ENCODE measurements at regions not wholly inside any gene's neighbourhood (a gene's known extent, or its start where the extent isn't known, plus 50 kb on each side); places are given as distances from the start of the nearest gene placed in this dataset.

DNA sequence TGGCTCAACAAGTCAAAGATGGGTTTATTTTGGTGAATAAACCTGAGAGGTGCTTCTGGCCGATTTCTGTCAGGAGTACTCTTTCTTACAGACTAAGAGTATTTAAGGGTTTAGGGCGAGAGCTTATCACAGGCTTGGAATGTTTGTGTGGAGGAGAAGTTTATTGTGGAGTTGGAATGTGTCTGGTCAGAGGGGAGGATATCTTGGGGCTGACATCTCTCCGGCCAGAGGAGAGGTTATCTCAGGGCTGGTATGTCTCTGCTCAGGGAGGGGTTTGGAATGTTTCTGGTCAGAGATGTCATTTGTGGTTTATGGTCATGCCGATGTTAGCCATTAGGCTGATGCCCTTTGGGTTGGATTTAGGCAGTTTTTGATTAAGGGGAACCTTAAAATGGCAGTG lies 236.4 kb upstream of the EEF2KMT start:
- WGBS, 2 donors (ENCODE audit: low coverage in 1 of 2) = 44 to 52% methylated on average over 3 to 4 of the region's 4 CpGs
- DNase-seq = no peak
- Histone ChIP-seq H3K36me3 (no peaks in the 10 kb centered on the region), H3K27ac (no peak overlapping the region), H3K9me3 (no peaks in the 10 kb centered on the region), H3K27me3 (no peaks in the 10 kb centered on the region), H3K4me3 (no peak overlapping the region), H3K4me1 (no peaks in the 10 kb centered on the region)
- in situ Hi-C loops (cut with MboI; ENCODE audit: low pct_ligation_motif_present in 1 of 4, low pct_unique_long_range_greater_than_20kb in 1 of 4, low sequenced_read_pairs in 3 of 4) (no loop called here), intact Hi-C loops (cut with DNase I; ENCODE audit: low total_unique reads) (no loop called here)
- TF ChIP-seq, protein P1, sequence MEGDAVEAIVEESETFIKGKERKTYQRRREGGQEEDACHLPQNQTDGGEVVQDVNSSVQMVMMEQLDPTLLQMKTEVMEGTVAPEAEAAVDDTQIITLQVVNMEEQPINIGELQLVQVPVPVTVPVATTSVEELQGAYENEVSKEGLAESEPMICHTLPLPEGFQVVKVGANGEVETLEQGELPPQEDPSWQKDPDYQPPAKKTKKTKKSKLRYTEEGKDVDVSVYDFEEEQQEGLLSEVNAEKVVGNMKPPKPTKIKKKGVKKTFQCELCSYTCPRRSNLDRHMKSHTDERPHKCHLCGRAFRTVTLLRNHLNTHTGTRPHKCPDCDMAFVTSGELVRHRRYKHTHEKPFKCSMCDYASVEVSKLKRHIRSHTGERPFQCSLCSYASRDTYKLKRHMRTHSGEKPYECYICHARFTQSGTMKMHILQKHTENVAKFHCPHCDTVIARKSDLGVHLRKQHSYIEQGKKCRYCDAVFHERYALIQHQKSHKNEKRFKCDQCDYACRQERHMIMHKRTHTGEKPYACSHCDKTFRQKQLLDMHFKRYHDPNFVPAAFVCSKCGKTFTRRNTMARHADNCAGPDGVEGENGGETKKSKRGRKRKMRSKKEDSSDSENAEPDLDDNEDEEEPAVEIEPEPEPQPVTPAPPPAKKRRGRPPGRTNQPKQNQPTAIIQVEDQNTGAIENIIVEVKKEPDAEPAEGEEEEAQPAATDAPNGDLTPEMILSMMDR (IDR thresholded peaks at IDR 0.05) = no peak
- TF ChIP-seq POLR2AphosphoS5 (IDR thresholded peaks at IDR 0.05) = no peak
- no peak for TF ChIP-seq EP300 (IDR thresholded peaks at IDR 0.05; ENCODE audit: low read depth)
- TF ChIP-seq POLR2A (IDR thresholded peaks at IDR 0.05) = no peak

DNA sequence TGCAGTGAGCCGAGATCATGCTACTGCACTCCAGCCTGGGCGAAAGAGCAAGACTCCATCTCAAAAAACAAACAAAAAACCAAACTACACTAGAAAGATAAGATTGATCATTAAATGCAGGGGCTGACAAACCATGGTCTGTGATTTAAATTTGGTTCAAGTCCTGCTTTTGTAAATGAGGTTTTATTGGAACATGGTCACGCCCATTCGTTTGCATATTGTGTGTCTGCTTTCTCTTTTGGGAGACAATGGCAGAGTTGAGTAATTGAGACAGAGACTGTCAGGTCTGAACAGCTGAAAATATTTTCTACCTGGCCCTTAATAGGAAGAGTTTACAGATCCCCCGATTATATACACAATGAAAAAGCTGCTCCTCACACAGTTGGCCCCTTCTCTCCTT lies 235.5 kb upstream of the EEF2KMT start:
- no peak for DNase-seq
- Histone ChIP-seq H3K4me3 (no peak overlapping the region), H3K27me3 (no peaks in the 10 kb centered on the region), H3K36me3 (no peaks in the 10 kb centered on the region), H3K9me3 (no peaks in the 10 kb centered on the region), H3K4me1 (no peaks in the 10 kb centered on the region), H3K27ac (no peak overlapping the region)
- WGBS, 2 donors (ENCODE audit: low coverage in 1 of 2) = 91 to 98% methylated on average over 5 of the region's 5 CpGs
- TF ChIP-seq EP300 (IDR thresholded peaks at IDR 0.05; ENCODE audit: low read depth) = no peak
- TF ChIP-seq POLR2A (IDR thresholded peaks at IDR 0.05) = no peak
- TF ChIP-seq, protein P1 (IDR thresholded peaks at IDR 0.05) = no peak
- TF ChIP-seq POLR2AphosphoS5 (IDR thresholded peaks at IDR 0.05) = no peak
- in situ Hi-C loops (cut with MboI; ENCODE audit: low pct_ligation_motif_present in 1 of 4, low pct_unique_long_range_greater_than_20kb in 1 of 4, low sequenced_read_pairs in 3 of 4) = no loop called here
- intact Hi-C loops (cut with DNase I; ENCODE audit: low total_unique reads) = no loop called here

DNA sequence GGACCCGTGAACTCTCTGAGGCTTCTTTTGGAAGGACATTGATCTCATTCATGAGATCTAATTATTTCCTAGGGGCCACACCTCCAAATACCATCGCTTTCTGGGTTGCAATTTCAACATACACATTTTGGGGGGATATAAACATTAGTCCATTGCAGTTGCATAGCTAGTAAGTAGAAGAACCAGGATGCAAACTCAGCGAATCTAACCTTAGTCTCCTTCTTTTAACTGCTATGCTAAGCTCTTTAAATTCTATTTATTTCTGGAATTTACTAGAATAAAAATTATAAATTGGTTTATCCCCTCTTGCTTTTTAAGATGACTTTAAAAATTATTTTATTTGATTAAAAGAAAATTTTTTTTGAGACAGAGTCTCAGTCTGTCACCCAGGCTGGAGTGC lies 232.5 kb upstream of the EEF2KMT start:
- no peaks in the 10 kb centered on the region for H3K4me1 ChIP-seq
- TF ChIP-seq POLR2AphosphoS5 (IDR thresholded peaks at IDR 0.05) (no peak), EP300 (IDR thresholded peaks at IDR 0.05; ENCODE audit: low read depth) (no peak), POLR2A (IDR thresholded peaks at IDR 0.05) (no peak)
- TF ChIP-seq, protein P1 (IDR thresholded peaks at IDR 0.05) = no peak
- 79 to 84% methylated on average over 2 to 3 of the region's 3 CpGs for WGBS, 2 donors (ENCODE audit: low coverage in 1 of 2)
- H3K27ac ChIP-seq = no peak overlapping the region
- intact Hi-C loops (cut with DNase I; ENCODE audit: low total_unique reads) (no loop called here), in situ Hi-C loops (cut with MboI; ENCODE audit: low pct_ligation_motif_present in 1 of 4, low pct_unique_long_range_greater_than_20kb in 1 of 4, low sequenced_read_pairs in 3 of 4) (no loop called here)
- no peaks in the 10 kb centered on the region for H3K36me3 ChIP-seq
- no peaks in the 10 kb centered on the region for H3K9me3 ChIP-seq
- DNase-seq = no peak
- H3K27me3 ChIP-seq = no peaks in the 10 kb centered on the region
- no peak overlapping the region for H3K4me3 ChIP-seq

DNA sequence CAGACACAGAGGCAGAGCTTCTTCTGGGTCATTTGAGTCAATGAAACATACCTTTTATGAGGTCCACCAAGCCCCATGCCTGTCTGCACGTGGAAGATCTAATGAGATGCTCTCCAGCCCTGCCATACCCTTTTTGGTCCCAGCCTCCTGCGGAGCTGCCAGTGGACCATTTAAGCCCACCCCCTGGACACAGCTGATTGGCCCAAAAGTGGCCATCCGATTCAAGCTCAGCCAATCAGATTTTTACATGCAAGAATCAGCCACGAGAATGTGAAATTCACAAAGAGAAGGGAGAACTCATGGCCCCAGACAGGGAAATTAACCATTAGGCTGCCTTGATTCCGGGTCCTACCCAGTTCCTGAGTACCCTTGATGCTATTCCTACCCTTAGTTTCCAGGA lies 231.0 kb upstream of the EEF2KMT start:
- no peak for DNase-seq
- no peaks in the 10 kb centered on the region for H3K9me3 ChIP-seq
- H3K4me1 ChIP-seq = no peaks in the 10 kb centered on the region
- no peak overlapping the region for H3K4me3 ChIP-seq
- in situ Hi-C loops (cut with MboI; ENCODE audit: low pct_ligation_motif_present in 1 of 4, low pct_unique_long_range_greater_than_20kb in 1 of 4, low sequenced_read_pairs in 3 of 4) = no loop called here
- intact Hi-C loops (cut with DNase I; ENCODE audit: low total_unique reads) = no loop called here
- TF ChIP-seq, protein P1 (IDR thresholded peaks at IDR 0.05) = no peak
- TF ChIP-seq EP300 (IDR thresholded peaks at IDR 0.05; ENCODE audit: low read depth) = no peak
- no peak for TF ChIP-seq POLR2A (IDR thresholded peaks at IDR 0.05)
- no peak for TF ChIP-seq POLR2AphosphoS5 (IDR thresholded peaks at IDR 0.05)
- H3K36me3 ChIP-seq = no peaks in the 10 kb centered on the region
- H3K27me3 ChIP-seq = no peaks in the 10 kb centered on the region
- WGBS, 2 donors (ENCODE audit: low coverage in 1 of 2) = 41 to 84% methylated on average over 2 to 5 of the region's 5 CpGs
- no peak overlapping the region for H3K27ac ChIP-seq

Measured in transverse colon (tissue), 4 donors.